HPDE6-E6E7 (cell line): ENCODE measurements at regions not wholly inside any gene's neighbourhood (a gene's known extent, or its start where the extent isn't known, plus 50 kb on each side); places are given as distances from the start of the nearest gene placed in this dataset.
A peak's percentile ranks its signal among the peaks of the same experiment; 100 is the strongest.
"Not testable (repeated sequence)": the region's sequence is repeated elsewhere in the genome, so short reads cannot be mapped to it uniquely, and the experiment has no call there.

Experiments used
- DNase-seq: peaks from one replicate; pipeline ENCODE4 v3.0.0; 2011; ENCODE audit warnings: missing footprints; ENCODE audit errors: extremely low spot score

GRCh38 chr3:90062016-90062415, 954.6 kb downstream of the EPHA3 start:
- DNase-seq = peak; percentile 60

- DNase-seq = no peak
These were observed 955.3 kb downstream of the EPHA3 start for GRCh38 chr3:90062631-90063200.

DNA sequence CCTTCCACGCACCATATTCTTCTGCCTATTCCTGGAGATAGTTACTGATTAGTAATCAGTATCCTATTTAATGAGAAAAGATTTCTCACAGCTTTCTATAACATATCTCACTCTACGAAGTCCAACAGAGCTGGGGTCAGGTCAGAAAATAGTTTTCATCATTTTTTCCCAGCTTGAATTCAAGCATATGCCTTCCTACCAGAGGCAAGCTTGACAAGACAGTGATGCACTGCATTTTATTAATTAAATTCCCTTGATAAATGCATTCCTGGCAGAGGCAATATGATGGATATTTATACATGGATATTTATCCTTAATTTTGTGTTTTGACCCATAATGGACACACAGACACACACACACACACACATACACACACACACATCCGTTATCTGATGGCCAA, 961.4 kb downstream of the EPHA3 start:
- no peak for DNase-seq

GRCh38 chr3:90069748-90070147, 962.3 kb downstream of the EPHA3 start:
- no peak for DNase-seq

DNA sequence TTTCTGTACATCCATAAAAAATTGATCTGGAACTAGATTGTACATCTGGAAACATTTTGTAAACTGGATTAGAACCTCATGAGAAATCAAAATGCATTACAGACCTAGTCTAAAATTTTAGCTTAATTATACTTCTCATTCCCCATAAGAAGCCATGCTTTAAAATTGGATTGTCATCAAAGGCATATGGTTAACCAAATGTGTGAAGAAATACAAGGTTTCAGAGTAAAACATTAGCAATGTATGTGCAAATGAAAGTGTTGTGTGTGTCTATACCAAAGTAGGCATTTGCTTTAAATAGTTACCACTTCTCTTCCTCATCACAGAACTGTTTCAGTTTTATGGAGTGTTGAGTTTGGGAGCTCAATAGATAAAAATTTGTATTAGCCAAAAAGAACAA, 968.7 kb downstream of the EPHA3 start:
- DNase-seq = no peak

GRCh38 chr3:90080988-90081387, 973.6 kb downstream of the EPHA3 start:
- DNase-seq = no peak

DNA sequence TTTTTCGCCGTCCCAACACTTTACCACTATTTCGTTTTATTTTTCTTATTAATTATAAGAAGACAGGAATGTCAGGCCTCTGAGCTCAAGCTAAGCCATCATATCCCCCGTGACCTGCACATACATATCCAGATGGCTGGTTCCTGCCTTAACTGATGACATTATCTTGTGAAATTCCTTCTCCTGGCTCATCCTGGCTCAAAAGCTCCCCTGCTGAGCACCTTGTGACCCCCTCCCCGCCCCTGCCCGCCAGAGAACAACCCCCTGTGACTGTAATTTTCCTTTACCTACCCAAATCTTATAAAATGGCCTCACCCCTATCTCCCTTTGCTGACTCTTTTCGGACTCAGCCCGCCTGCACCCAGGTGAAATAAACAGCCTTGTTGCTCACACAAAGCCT, 978.9 kb downstream of the EPHA3 start:
- not testable (repeated sequence) for DNase-seq

DNA sequence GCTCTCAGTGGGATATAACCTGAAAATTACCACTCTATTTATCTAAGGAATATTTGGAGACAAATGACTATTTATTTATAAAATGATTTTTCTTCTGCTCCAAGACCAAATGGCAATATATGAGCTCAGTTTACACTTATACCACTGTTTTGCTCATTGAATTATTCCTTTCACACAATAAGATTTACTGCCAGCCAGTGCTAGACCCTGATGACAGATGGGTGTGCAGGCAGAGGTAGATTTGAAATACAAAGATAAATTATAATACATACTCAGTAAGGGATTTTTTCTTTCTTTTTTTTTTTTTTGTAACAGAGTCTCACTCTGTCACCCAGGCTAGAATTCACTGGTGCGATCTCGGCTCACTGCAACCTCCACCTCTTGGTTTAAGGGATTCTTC, 980.3 kb downstream of the EPHA3 start:
- no peak for DNase-seq

- peak; percentile 6 for DNase-seq
These were observed 984.1 kb downstream of the EPHA3 start for GRCh38 chr3:90091549-90091948.

GRCh38 chr3:90092994-90093393, 985.6 kb downstream of the EPHA3 start:
- DNase-seq = peak; percentile 4

DNA sequence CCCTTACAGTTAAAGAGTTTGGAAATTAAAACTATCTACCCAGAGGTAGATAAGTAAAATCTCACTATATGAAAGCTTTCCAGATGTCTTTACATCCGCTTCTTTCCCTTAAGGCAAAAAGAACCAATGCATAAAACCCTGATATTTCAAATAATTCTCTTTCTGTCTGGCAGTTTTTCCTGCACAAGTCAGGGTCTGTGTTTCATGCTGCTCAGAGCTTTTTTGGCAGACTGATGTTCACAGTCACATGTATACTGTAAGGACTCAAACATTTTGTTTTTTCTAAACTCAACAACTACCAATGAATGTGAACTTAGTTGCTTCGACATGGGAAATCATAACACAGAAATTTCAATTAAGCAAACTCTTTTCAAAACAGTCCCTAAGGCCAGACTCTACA, 988.4 kb downstream of the EPHA3 start:
- DNase-seq = no peak

DNA sequence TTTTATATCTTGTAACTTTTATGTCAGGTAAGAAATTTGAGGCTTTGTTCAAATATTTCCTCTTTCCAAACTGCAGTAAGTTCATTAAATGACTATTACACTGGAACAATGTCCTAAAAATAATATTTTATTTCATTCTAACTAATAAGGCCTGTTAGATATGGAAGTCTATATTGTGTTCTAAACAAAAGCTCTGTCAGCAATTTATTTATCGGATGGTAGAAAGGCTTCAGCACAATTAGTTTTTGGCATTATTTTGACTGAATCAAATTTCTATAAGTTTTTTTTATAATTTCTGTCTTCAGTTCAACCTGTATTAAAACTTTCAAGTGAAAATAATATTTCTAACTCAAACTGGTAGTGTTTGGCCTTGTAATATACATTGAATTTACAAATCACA, 992.1 kb downstream of the EPHA3 start:
- DNase-seq = no peak

- no peak for DNase-seq
These were observed 994.7 kb downstream of the EPHA3 start for GRCh38 chr3:90102146-90102545.

DNA sequence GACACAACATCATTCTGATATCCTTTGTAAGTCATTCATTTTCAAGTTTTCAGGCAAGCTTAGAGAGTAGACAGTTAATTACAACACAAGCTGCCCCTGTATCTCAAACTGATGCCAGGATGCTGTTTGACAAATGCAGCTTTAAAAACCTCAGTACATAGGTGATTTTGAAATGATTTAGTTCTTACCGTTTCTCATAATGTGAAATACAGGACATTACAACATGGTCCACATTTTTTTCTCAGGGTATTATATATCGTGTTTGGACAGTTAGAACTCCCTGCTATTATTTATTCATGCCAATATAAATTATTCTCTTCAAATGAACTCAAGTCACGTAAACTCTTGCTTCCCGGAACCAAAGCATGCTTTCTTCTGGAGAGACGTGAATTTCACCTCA, 1013.9 kb downstream of the EPHA3 start:
- no peak for DNase-seq

DNA sequence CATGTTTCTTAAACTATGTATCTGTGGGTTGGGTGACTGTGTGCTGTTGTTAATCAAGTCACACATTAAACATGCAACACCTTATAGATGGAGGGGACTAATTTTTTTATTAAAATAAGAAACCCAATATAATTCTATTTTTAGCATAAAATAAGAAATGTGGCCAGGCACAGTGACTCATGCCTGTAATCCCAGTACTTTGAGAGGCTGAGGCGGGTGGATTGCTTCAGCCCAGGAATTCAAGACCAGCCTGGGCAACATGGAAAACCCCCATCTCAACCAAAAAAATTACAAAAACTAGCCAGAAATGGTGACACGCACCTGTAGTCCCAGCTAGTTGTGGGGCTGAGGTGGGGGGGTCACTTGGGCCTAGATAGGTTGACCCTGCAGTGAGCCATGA, 1021.0 kb downstream of the EPHA3 start:
- no peak for DNase-seq

- no peak for DNase-seq
These were observed 1022.3 kb downstream of the EPHA3 start for GRCh38 chr3:90129730-90130129.

GRCh38 chr3:90132197-90132596, 1024.8 kb downstream of the EPHA3 start:
- DNase-seq = no peak

DNA sequence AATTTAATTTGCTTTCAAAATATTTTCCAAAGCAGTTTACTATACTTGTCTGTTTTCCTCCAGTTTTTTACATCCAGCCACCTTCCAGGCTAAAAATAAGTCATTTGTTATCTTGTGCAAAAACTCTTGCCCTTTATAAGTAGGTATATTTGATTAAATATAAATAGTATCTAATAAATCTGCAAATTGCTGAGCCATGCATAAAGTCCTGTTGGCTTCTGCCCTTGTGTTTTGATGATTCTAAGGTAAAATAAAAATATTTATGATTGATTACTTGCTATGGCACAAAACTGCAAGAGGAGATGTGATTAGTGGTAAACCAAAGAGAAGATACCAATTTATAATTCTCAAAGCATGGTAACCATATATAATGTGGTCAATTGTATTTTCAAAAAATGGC, 1026.7 kb downstream of the EPHA3 start:
- no peak for DNase-seq

- DNase-seq = no peak
These were observed 1029.2 kb downstream of the EPHA3 start for GRCh38 chr3:90136456-90137191.

DNA sequence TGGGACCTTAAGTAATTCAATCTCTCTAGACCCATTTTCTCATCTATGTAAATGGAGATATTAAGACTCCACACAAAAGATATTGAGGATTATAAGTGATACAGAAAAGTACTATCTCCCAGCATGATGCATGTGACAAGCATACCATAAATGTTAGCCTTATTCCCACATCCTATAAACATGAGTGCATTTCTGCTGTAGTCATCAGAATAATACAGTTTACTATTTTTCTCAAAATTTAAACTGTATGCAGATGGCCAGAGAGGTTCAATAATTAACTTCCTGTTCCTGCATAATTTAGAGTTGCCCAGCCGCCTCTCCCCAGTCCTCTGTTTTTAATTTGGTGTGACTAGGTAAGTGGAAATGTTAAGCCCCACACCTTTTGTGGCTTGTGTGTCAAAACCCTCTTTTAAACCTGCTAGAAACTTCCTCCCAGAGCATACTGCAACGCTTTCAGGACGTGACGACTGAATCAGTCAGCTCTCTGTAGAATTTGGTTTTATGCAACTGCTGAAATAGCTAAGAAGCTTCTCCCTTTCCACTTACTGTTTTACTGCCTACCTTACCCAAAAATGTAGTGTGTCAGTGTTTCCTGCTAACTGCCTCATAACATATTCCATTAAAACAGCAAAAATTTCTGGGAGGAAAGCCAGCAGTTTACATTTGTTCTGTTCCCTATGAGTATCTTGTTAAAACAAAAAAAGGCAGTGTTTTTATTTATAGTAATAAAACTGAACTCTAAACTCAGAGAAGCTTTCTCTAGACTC, 1037.9 kb downstream of the EPHA3 start:
- DNase-seq = no peak

- no peak for DNase-seq
These were observed 1072.7 kb downstream of the EPHA3 start for GRCh38 chr3:90180096-90180495.

DNA sequence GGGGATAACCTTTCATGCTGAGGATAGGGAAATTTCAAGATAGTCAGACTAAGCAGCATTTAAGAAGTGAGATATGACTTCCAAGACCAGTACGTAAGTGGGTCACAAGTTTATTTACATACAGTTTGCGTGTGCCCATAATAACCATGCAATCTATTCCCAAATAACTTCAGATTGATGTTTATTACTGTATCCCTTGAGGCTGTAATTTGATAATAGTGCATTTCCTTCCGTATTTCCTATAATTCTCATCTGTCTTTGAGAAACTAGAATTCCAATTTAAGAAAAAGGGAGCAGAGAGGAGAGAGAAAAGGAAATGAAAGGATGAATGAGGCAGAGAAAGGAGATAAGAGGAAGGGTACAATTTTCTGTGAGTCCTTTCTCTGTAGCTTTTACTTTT, 1073.1 kb downstream of the EPHA3 start:
- DNase-seq = no peak
